HG03097 (cell line): ENCODE measurements at regions not wholly inside any gene's neighbourhood (a gene's known extent, or its start where the extent isn't known, plus 50 kb on each side); places are given as distances from the start of the nearest gene placed in this dataset.
A peak's percentile ranks its signal among the peaks of the same experiment; 100 is the strongest.

Source experiments
- ATAC-seq: cut with Tn5 transposase; IDR thresholded peaks from one replicate; pipeline ENCODE4 v1.9.1; 2021; ENCODE audit not compliant: unreplicated experiment, low FRiP score

- no peak for ATAC-seq
Measured at GRCh38 chr9:7360513-7360912, 439.1 kb downstream of the DMAC1 start.

GRCh38 chr9:7358876-7359275 lies 440.7 kb downstream of the DMAC1 start:
- no peak for ATAC-seq

GRCh38 chr9:7354704-7355103 lies 444.9 kb downstream of the DMAC1 start:
- no peak for ATAC-seq

GRCh38 chr9:7348692-7349091 lies 450.9 kb downstream of the DMAC1 start:
- ATAC-seq = no peak

GRCh38 chr9:7347556-7347955 lies 452.0 kb downstream of the DMAC1 start:
- no peak for ATAC-seq

- ATAC-seq = no peak
Measured at GRCh38 chr9:7346144-7346543, 453.4 kb downstream of the DMAC1 start.

GRCh38 chr9:7342736-7343135 lies 456.8 kb downstream of the DMAC1 start:
- no peak for ATAC-seq

- ATAC-seq = peak; percentile 70
Measured at GRCh38 chr9:7342229-7342628, 457.3 kb downstream of the DMAC1 start.

GRCh38 chr9:7341571-7341970 lies 458.0 kb downstream of the DMAC1 start:
- peak; percentile 67 for ATAC-seq

- ATAC-seq = no peak
Measured at GRCh38 chr9:7340451-7340850, 459.1 kb downstream of the DMAC1 start.

- no peak for ATAC-seq
Measured at GRCh38 chr9:7338586-7339281, 460.8 kb downstream of the DMAC1 start.

- ATAC-seq = no peak
Measured at GRCh38 chr9:7336356-7337065, 463.1 kb downstream of the DMAC1 start.

GRCh38 chr9:7333719-7334118 lies 465.9 kb downstream of the DMAC1 start:
- no peak for ATAC-seq

- no peak for ATAC-seq
Measured at GRCh38 chr9:7332780-7333179, 466.8 kb downstream of the DMAC1 start.

- ATAC-seq = no peak
Measured at GRCh38 chr9:7328453-7328852, 471.1 kb downstream of the DMAC1 start.

- no peak for ATAC-seq
Measured at GRCh38 chr9:7325995-7326394, 473.6 kb downstream of the DMAC1 start.

- no peak for ATAC-seq
Measured at GRCh38 chr9:7324152-7324598, 475.4 kb downstream of the DMAC1 start.

GRCh38 chr9:7320841-7321240 lies 478.7 kb downstream of the DMAC1 start:
- no peak for ATAC-seq

GRCh38 chr9:7320139-7320538 lies 479.4 kb downstream of the DMAC1 start:
- ATAC-seq = no peak

GRCh38 chr9:7318920-7319319 lies 480.7 kb downstream of the DMAC1 start:
- ATAC-seq = no peak

- no peak for ATAC-seq
Measured at GRCh38 chr9:7316967-7317366, 482.6 kb downstream of the DMAC1 start.

- no peak for ATAC-seq
Measured at GRCh38 chr9:7316166-7316795, 483.3 kb downstream of the DMAC1 start.
